Lower lobe of right lung (tissue), 2 donors: ENCODE measurements at regions not wholly inside any gene's neighbourhood (a gene's known extent, or its start where the extent isn't known, plus 50 kb on each side); places are given as distances from the start of the nearest gene placed in this dataset.

ENCODE experiments used
- ATAC-seq, 2 donors: fragments of 200-7000 bp; cut with Tn5 transposase; one replicate each; pipeline ENCODE4 v1.9.1; 2020 to 2022; ENCODE audit warnings: mild to moderate bottlenecking in 2 of 2, moderate library complexity in 2 of 2
- DNase-seq: peaks from one replicate; pipeline ENCODE4 v3.0.0-alpha.2; 2020
- H3K27ac ChIP-seq: fragments of 200-600 bp; one replicate; pipeline ENCODE4 v1.8.0; 2022
- H3K27me3 ChIP-seq: fragments of 200-600 bp; one replicate; pipeline ENCODE4 v1.8.0; 2022; ENCODE audit warnings: low read depth
- H3K36me3 ChIP-seq: fragments of 200-600 bp; one replicate; pipeline ENCODE4 v1.8.0; 2022; ENCODE audit warnings: mild to moderate bottlenecking
- H3K4me1 ChIP-seq: fragments of 200-600 bp; one replicate; pipeline ENCODE4 v1.8.0; 2022
- H3K4me3 ChIP-seq: fragments of 200-600 bp; one replicate; pipeline ENCODE4 v1.8.0; 2022; ENCODE audit warnings: mild to moderate bottlenecking
- H3K9me3 ChIP-seq: fragments of 200-600 bp; one replicate; pipeline ENCODE4 v1.8.0; 2022
- intact Hi-C: fragments of 100-400 bp; cut with DNase I; formaldehyde crosslinking; loops from one replicate; pipeline ENCODE4 v1.11.0; 2022
- TF ChIP-seq, protein P1 (sequence below): fragments of 200-600 bp; IDR thresholded peaks from one replicate; pipeline ENCODE4 v1.8.0; 2022; ENCODE audit warnings: antibody characterized with exemption, mild to moderate bottlenecking
- donor health status: DM: no; HTN: yes; CAD: no; lungs with severe emphysema.

GRCh38 chr1:84756001-84756400 lies 65.7 kb upstream of the SSX2IP start:
- Histone ChIP-seq H3K4me1 (no peaks in the 10 kb centered on the region), H3K27me3 (no peaks in the 10 kb centered on the region), H3K9me3 (no peaks in the 10 kb centered on the region), H3K36me3 (no peaks in the 10 kb centered on the region), H3K4me3 (no peak overlapping the region), H3K27ac (no peak overlapping the region)
- intact Hi-C loops, result no loop called here
- TF ChIP-seq, protein P1, sequence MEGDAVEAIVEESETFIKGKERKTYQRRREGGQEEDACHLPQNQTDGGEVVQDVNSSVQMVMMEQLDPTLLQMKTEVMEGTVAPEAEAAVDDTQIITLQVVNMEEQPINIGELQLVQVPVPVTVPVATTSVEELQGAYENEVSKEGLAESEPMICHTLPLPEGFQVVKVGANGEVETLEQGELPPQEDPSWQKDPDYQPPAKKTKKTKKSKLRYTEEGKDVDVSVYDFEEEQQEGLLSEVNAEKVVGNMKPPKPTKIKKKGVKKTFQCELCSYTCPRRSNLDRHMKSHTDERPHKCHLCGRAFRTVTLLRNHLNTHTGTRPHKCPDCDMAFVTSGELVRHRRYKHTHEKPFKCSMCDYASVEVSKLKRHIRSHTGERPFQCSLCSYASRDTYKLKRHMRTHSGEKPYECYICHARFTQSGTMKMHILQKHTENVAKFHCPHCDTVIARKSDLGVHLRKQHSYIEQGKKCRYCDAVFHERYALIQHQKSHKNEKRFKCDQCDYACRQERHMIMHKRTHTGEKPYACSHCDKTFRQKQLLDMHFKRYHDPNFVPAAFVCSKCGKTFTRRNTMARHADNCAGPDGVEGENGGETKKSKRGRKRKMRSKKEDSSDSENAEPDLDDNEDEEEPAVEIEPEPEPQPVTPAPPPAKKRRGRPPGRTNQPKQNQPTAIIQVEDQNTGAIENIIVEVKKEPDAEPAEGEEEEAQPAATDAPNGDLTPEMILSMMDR, result no peak
- ATAC-seq, result no peak
- no peak for DNase-seq

- intact Hi-C loops, result no loop called here
- Histone ChIP-seq H3K9me3 (no peaks in the 10 kb centered on the region), H3K36me3 (no peaks in the 10 kb centered on the region), H3K4me1 (no peaks in the 10 kb centered on the region), H3K27ac (no peak overlapping the region), H3K27me3 (no peaks in the 10 kb centered on the region), H3K4me3 (no peak overlapping the region)
- DNase-seq (no peak), ATAC-seq (no peak)
- TF ChIP-seq, protein P1, result no peak
Observed at GRCh38 chr1:84755216-84755615, 65.0 kb upstream of the SSX2IP start.

- Histone ChIP-seq H3K27me3 (no peaks in the 10 kb centered on the region), H3K4me3 (no peak overlapping the region), H3K9me3 (no peaks in the 10 kb centered on the region), H3K4me1 (no peaks in the 10 kb centered on the region), H3K36me3 (no peaks in the 10 kb centered on the region), H3K27ac (no peak overlapping the region)
- ATAC-seq (no peak), DNase-seq (no peak)
- TF ChIP-seq, protein P1, result no peak
- intact Hi-C loops, result no loop called here
Observed at GRCh38 chr1:84754386-84754703, 64.1 kb upstream of the SSX2IP start.

GRCh38 chr1:84753516-84754385 lies 63.5 kb upstream of the SSX2IP start:
- peak; percentile 83 to 86 for ATAC-seq
- TF ChIP-seq, protein P1, result peak; percentile 93
- Histone ChIP-seq H3K4me1 (no peaks in the 10 kb centered on the region), H3K27ac (no peak overlapping the region), H3K9me3 (no peaks in the 10 kb centered on the region), H3K4me3 (no peak overlapping the region), H3K27me3 (no peaks in the 10 kb centered on the region), H3K36me3 (no peaks in the 10 kb centered on the region)
- intact Hi-C loops, result no loop called here
- peak; percentile 64 for DNase-seq

GRCh38 chr1:84750110-84750730 lies 60.0 kb upstream of the SSX2IP start:
- Histone ChIP-seq H3K36me3 (no peaks in the 10 kb centered on the region), H3K27ac (no peak overlapping the region), H3K27me3 (no peaks in the 10 kb centered on the region), H3K9me3 (no peaks in the 10 kb centered on the region), H3K4me3 (no peak overlapping the region), H3K4me1 (no peaks in the 10 kb centered on the region)
- TF ChIP-seq, protein P1, result no peak
- ATAC-seq (no peak), DNase-seq (no peak)
- intact Hi-C loops, result no loop called here
